ENCODE measurements at regions not wholly inside any gene's neighbourhood (a gene's known extent, or its start where the extent isn't known, plus 50 kb on each side); places are given as distances from the start of the nearest gene placed in this dataset.
"Not testable (repeated sequence)": the region's sequence is repeated elsewhere in the genome, so short reads cannot be mapped to it uniquely, and the experiment has no call there.

DNA sequence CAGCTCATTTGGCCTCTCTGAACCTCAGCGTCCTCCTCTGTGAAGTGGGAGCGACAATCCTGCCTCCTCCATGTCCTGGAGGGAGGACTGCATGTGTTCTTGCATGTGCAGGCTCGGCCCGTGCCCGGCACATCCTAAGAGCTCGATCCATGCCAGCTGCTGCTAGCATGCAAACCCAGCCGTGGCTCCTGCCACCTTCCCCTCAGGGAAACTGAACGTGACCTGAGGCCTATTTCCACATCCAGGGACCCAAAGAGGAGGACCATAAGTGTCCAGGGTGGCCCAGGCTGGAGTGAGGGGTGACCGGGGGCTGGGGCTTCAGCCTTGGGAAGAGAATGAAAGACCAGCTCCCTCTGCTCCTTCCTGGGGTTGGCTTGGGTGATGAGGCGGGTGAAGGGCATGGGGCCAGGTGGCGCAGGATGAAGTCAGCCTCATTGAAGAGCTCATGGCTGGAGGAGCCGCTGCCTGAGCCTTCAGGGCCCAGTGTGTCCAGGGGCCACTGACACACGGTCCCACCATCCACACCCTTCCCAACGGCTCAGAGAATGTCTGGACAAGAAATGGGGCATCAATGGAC is 115.7 kb upstream of the AKAP13 start:
- not testable (repeated sequence) for H3K36me3 ChIP-seq (ENCODE audit: control insufficient read depth, insufficient read depth, low read length); DNase-seq (ENCODE audit: low read depth, low spot score); H3K4me3 ChIP-seq (ENCODE audit: low read length); H3K27ac ChIP-seq (ENCODE audit: low read length); H3K4me1 ChIP-seq (ENCODE audit: control insufficient read depth, insufficient read depth, low read length); H3K9me3 ChIP-seq (ENCODE audit: control insufficient read depth, insufficient read depth, low read length); H3K27me3 ChIP-seq (ENCODE audit: control insufficient read depth, insufficient read depth, low read length)
- no CpG with 5 or more reads among the region's 14 CpGs for WGBS (ENCODE audit: insufficient coverage, insufficient read length)

DNA sequence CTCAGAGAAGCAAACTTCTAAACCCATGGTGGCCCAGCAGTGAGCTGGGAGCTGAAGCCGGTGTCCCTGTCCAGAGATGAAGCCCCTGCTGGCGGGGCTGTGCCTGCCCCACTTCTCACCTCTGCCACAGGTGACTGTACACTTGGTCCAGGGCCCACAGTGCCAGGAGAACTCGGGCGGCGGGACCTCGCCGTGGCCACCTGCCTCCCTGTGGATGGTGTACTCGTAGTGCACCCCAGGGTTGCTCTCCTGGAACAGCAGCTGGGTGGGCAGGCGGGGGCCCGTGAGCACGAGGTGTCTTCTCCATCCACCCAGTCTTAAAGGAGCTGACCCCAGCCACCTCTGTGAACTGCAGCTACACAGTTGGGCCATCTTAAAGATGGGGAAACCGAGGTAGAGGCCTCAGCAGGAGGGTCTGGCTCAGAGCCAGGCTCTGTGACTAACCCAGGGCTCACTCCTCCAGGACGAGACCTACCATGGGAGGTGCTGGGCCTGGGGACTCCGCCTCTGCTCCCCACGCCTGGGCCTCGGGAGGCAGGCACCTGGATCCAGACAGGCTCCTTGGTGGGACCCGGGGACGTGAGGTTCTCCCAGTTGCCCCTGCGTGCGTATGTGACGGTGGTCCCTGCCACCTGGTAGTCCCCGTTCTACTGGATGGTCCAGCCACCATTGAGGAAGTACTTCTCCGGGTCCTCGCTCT is 113.1 kb upstream of the AKAP13 start:
- not testable (repeated sequence) for DNase-seq (ENCODE audit: low read depth, low spot score); H3K36me3 ChIP-seq (ENCODE audit: control insufficient read depth, insufficient read depth, low read length); H3K4me1 ChIP-seq (ENCODE audit: control insufficient read depth, insufficient read depth, low read length); H3K27ac ChIP-seq (ENCODE audit: low read length); H3K9me3 ChIP-seq (ENCODE audit: control insufficient read depth, insufficient read depth, low read length); H3K27me3 ChIP-seq (ENCODE audit: control insufficient read depth, insufficient read depth, low read length); H3K4me3 ChIP-seq (ENCODE audit: low read length)
- WGBS (ENCODE audit: insufficient coverage, insufficient read length): no CpG with 5 or more reads among the region's 24 CpGs

- Histone ChIP-seq H3K4me3 (ENCODE audit: low read length) (no peak overlapping the region), H3K27ac (ENCODE audit: low read length) (no peak overlapping the region), H3K4me1 (ENCODE audit: control insufficient read depth, insufficient read depth, low read length) (no peaks in the 10 kb centered on the region), H3K36me3 (ENCODE audit: control insufficient read depth, insufficient read depth, low read length) (no peaks in the 10 kb centered on the region), H3K9me3 (ENCODE audit: control insufficient read depth, insufficient read depth, low read length) (no peaks in the 10 kb centered on the region), H3K27me3 (ENCODE audit: control insufficient read depth, insufficient read depth, low read length) (no peaks in the 10 kb centered on the region)
- no CpG with 5 or more reads among the region's 14 CpGs for WGBS (ENCODE audit: insufficient coverage, insufficient read length)
- DNase-seq (ENCODE audit: low read depth, low spot score): no peak
Observed at GRCh38 chr15:85274315-85275050, 105.9 kb upstream of the AKAP13 start.

DNA sequence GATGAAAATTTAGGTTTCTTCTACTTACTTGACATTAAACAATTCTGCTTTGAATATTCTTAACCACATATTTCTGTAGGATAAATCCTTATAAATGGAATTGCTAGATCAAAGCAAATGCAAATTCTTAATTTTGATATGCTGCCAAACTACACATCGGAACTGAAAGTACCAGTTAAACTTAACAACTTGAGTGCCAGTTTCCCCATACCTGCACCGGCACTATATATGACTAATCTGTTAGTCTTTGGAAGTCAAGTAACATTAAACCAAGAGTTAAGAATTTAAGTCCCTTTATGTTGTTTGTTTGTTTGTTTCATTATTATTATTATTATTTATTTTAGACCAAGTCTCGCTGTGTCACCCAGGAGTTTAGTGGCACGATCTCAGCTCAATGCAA is 103.9 kb upstream of the AKAP13 start:
- Histone ChIP-seq H3K4me1 (ENCODE audit: control insufficient read depth, insufficient read depth, low read length) (no peaks in the 10 kb centered on the region), H3K36me3 (ENCODE audit: control insufficient read depth, insufficient read depth, low read length) (no peaks in the 10 kb centered on the region), H3K9me3 (ENCODE audit: control insufficient read depth, insufficient read depth, low read length) (no peaks in the 10 kb centered on the region), H3K27ac (ENCODE audit: low read length) (no peak overlapping the region), H3K27me3 (ENCODE audit: control insufficient read depth, insufficient read depth, low read length) (no peaks in the 10 kb centered on the region), H3K4me3 (ENCODE audit: low read length) (no peak overlapping the region)
- DNase-seq (ENCODE audit: low read depth, low spot score): no peak
- no CpG with 5 or more reads among the region's 4 CpGs for whole genome bisulfite sequencing (ENCODE audit: insufficient coverage, insufficient read length)

DNA sequence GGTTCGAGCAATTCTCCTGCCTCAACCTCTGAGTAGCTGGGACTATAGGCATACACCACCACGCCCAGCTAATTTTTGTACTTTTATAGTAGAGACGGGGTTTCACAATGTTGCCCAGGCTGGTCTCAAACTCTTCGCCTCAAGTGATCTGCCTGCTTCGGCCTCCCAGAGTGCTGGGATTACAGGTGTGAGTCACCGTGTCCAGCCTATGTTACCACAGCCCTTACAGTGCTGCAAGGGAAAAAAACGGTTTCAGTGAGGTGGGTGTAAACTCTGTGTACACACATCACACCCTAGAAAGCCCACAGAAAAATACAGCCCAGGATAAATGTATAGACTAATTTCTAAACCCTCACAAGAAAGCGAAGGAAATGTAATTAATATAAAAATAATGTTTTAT is 103.5 kb upstream of the AKAP13 start:
- no peak for DNase-seq (ENCODE audit: low read depth, low spot score)
- Histone ChIP-seq H3K9me3 (ENCODE audit: control insufficient read depth, insufficient read depth, low read length) (no peaks in the 10 kb centered on the region), H3K27me3 (ENCODE audit: control insufficient read depth, insufficient read depth, low read length) (no peaks in the 10 kb centered on the region), H3K4me3 (ENCODE audit: low read length) (no peak overlapping the region), H3K27ac (ENCODE audit: low read length) (no peak overlapping the region), H3K36me3 (ENCODE audit: control insufficient read depth, insufficient read depth, low read length) (no peaks in the 10 kb centered on the region), H3K4me1 (ENCODE audit: control insufficient read depth, insufficient read depth, low read length) (no peaks in the 10 kb centered on the region)
- no CpG with 5 or more reads among the region's 8 CpGs for WGBS (ENCODE audit: insufficient coverage, insufficient read length)

DNA sequence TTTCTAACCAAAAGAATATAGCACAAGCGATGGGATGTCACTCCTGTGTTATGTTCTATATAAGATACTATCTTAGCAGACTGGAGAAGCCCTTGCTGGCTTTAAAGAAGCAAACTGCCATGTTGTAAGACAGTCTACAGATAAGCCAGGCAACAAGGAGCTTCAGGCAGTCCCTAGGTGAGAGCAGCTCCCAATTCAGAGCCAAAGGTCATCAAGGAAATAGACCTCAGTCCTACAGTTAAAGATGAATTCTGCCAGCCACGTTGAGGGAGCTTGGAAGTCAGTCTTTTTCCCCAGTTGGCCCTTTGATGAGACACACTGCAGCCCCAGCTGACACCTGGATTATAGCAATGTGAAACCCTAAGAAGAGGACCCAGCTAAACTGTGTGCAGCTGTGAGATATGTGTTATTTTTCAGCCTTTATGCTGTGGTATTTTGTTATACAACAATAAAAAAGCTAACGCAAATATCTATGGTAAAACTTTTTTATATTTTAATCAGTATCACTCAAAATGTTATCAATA is 102.5 kb upstream of the AKAP13 start:
- no CpG with 5 or more reads among the region's 3 CpGs for WGBS (ENCODE audit: insufficient coverage, insufficient read length)
- H3K27me3 ChIP-seq (ENCODE audit: control insufficient read depth, insufficient read depth, low read length): no peaks in the 10 kb centered on the region
- no peak for DNase-seq (ENCODE audit: low read depth, low spot score)

GRCh38 chr15:85280203-85280602 is 100.2 kb upstream of the AKAP13 start:
- Histone ChIP-seq H3K4me3 (ENCODE audit: low read length) (no peak overlapping the region), H3K4me1 (ENCODE audit: control insufficient read depth, insufficient read depth, low read length) (no peaks in the 10 kb centered on the region), H3K27ac (ENCODE audit: low read length) (no peak overlapping the region), H3K36me3 (ENCODE audit: control insufficient read depth, insufficient read depth, low read length) (no peaks in the 10 kb centered on the region), H3K27me3 (ENCODE audit: control insufficient read depth, insufficient read depth, low read length) (no peaks in the 10 kb centered on the region), H3K9me3 (ENCODE audit: control insufficient read depth, insufficient read depth, low read length) (no peaks in the 10 kb centered on the region)
- no CpG with 5 or more reads among the region's 6 CpGs for WGBS (ENCODE audit: insufficient coverage, insufficient read length)
- DNase-seq (ENCODE audit: low read depth, low spot score): no peak

More for the DNA sequence above, 102.5 kb upstream of the AKAP13 start:
- Histone ChIP-seq H3K4me3 (ENCODE audit: low read length) (no peak overlapping the region), H3K4me1 (ENCODE audit: control insufficient read depth, insufficient read depth, low read length) (no peaks in the 10 kb centered on the region), H3K9me3 (ENCODE audit: control insufficient read depth, insufficient read depth, low read length) (no peaks in the 10 kb centered on the region), H3K36me3 (ENCODE audit: control insufficient read depth, insufficient read depth, low read length) (no peaks in the 10 kb centered on the region), H3K27ac (ENCODE audit: low read length) (no peak overlapping the region)

- H3K9me3 ChIP-seq (ENCODE audit: control insufficient read depth, insufficient read depth, low read length): no peaks in the 10 kb centered on the region
- no peak for DNase-seq (ENCODE audit: low read depth, low spot score)
- no peaks in the 10 kb centered on the region for H3K27me3 ChIP-seq (ENCODE audit: control insufficient read depth, insufficient read depth, low read length)
- H3K36me3 ChIP-seq (ENCODE audit: control insufficient read depth, insufficient read depth, low read length): no peaks in the 10 kb centered on the region
- WGBS (ENCODE audit: insufficient coverage, insufficient read length): 100% methylated on average over 2 of the region's 7 CpGs
- no peak overlapping the region for H3K27ac ChIP-seq (ENCODE audit: low read length)
- H3K4me1 ChIP-seq (ENCODE audit: control insufficient read depth, insufficient read depth, low read length): no peaks in the 10 kb centered on the region
- H3K4me3 ChIP-seq (ENCODE audit: low read length): no peak overlapping the region
Observed at GRCh38 chr15:85281293-85281882, 99.0 kb upstream of the AKAP13 start.

DNA sequence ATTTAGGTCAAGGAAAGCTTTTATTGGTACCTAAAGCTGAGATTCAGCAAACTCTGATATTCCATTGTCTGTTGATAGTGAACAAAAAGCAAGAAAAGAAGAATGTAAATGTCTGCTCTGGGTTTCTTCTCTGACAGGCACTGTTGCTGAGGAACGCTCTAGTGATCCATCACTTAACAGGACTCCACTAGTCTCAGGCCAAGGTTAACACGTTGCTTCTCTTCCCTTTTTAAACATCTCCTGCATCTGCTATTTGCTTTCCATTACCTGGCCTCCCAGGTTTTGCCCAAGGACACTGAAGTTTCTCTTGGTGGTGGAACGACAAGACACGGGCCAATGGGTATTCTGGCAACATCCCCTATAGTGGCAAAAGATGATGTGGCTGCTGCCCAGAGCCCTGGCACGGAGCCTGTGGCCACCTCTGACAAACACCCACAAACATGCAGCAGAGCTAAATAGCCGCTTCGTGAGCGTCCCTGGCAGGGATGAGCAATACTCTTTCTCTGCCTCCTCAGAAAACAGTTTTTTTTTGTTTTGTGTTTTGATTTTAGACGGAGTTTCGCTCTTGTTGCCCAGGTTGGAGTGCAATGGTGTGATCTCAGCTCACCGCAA is 97.8 kb upstream of the AKAP13 start:
- Histone ChIP-seq H3K27me3 (ENCODE audit: control insufficient read depth, insufficient read depth, low read length) (no peaks in the 10 kb centered on the region), H3K9me3 (ENCODE audit: control insufficient read depth, insufficient read depth, low read length) (no peaks in the 10 kb centered on the region), H3K36me3 (ENCODE audit: control insufficient read depth, insufficient read depth, low read length) (no peaks in the 10 kb centered on the region), H3K27ac (ENCODE audit: low read length) (no peak overlapping the region), H3K4me3 (ENCODE audit: low read length) (no peak overlapping the region), H3K4me1 (ENCODE audit: control insufficient read depth, insufficient read depth, low read length) (no peaks in the 10 kb centered on the region)
- no peak for DNase-seq (ENCODE audit: low read depth, low spot score)
- WGBS (ENCODE audit: insufficient coverage, insufficient read length): no CpG with 5 or more reads among the region's 11 CpGs

GRCh38 chr15:85283815-85284214 is 96.6 kb upstream of the AKAP13 start:
- H3K27me3 ChIP-seq (ENCODE audit: control insufficient read depth, insufficient read depth, low read length); H3K4me3 ChIP-seq (ENCODE audit: low read length); DNase-seq (ENCODE audit: low read depth, low spot score); H3K4me1 ChIP-seq (ENCODE audit: control insufficient read depth, insufficient read depth, low read length); H3K27ac ChIP-seq (ENCODE audit: low read length); H3K9me3 ChIP-seq (ENCODE audit: control insufficient read depth, insufficient read depth, low read length); H3K36me3 ChIP-seq (ENCODE audit: control insufficient read depth, insufficient read depth, low read length): not testable (repeated sequence)
- no CpG with 5 or more reads among the region's 5 CpGs for WGBS (ENCODE audit: insufficient coverage, insufficient read length)
